ENCODE measurements at regions not wholly inside any gene's neighbourhood (a gene's known extent, or its start where the extent isn't known, plus 50 kb on each side); places are given as distances from the start of the nearest gene placed in this dataset.
"Not testable (repeated sequence)": the region's sequence is repeated elsewhere in the genome, so short reads cannot be mapped to it uniquely, and the experiment has no call there.

GRCh38 chr13:50230662-50230978, 215.4 kb downstream of the KCNRG start:
- no peak for DNase-seq

GRCh38 chr13:50233574-50233973, 218.3 kb downstream of the KCNRG start:
- not testable (repeated sequence) for DNase-seq

- DNase-seq, result no peak
These were observed 220.5 kb downstream of the KCNRG start for GRCh38 chr13:50235604-50236342.

- DNase-seq, result no peak
These were observed 221.7 kb downstream of the KCNRG start for GRCh38 chr13:50236898-50237318.

- no peak for DNase-seq
These were observed 223.7 kb downstream of the KCNRG start for GRCh38 chr13:50238922-50239321.

GRCh38 chr13:50241479-50241878, 226.2 kb downstream of the KCNRG start:
- no peak for DNase-seq

GRCh38 chr13:50243931-50244330, 228.7 kb downstream of the KCNRG start:
- peak; percentile 16 for DNase-seq

- DNase-seq, result no peak
These were observed 229.1 kb downstream of the KCNRG start for GRCh38 chr13:50244355-50244712.

- peak; percentile 84 for DNase-seq
These were observed 229.7 kb downstream of the KCNRG start for GRCh38 chr13:50244713-50245574.

- DNase-seq, result no peak
These were observed 232.0 kb downstream of the KCNRG start for GRCh38 chr13:50247223-50247622.

GRCh38 chr13:50248516-50249143, 233.4 kb downstream of the KCNRG start:
- DNase-seq, result no peak

GRCh38 chr13:50249144-50249521, 233.9 kb downstream of the KCNRG start:
- DNase-seq, result no peak

GRCh38 chr13:50250401-50250800, 235.2 kb downstream of the KCNRG start:
- no peak for DNase-seq

- no peak for DNase-seq
These were observed 240.4 kb downstream of the KCNRG start for GRCh38 chr13:50255639-50256038.

GRCh38 chr13:50256536-50257321, 241.5 kb downstream of the KCNRG start:
- not testable (repeated sequence) for DNase-seq

- no peak for DNase-seq
These were observed 242.4 kb downstream of the KCNRG start for GRCh38 chr13:50257646-50258045.

- DNase-seq, result no peak
These were observed 246.1 kb downstream of the KCNRG start for GRCh38 chr13:50261130-50261901.

- DNase-seq, result no peak
These were observed 251.8 kb downstream of the KCNRG start for GRCh38 chr13:50267066-50267465.

- no peak for DNase-seq
These were observed 252.7 kb downstream of the KCNRG start for GRCh38 chr13:50267917-50268316.

- DNase-seq, result no peak
These were observed 253.3 kb downstream of the KCNRG start for GRCh38 chr13:50268500-50268899.

- DNase-seq, result no peak
These were observed 258.9 kb downstream of the KCNRG start for GRCh38 chr13:50274181-50274580.

Measured in fibroblast of skin of abdomen (primary cell).